ENCODE measurements at regions not wholly inside any gene's neighbourhood (a gene's known extent, or its start where the extent isn't known, plus 50 kb on each side); places are given as distances from the start of the nearest gene placed in this dataset.

- TF ChIP-seq CTCF (IDR thresholded peaks at IDR 0.05; ENCODE audit: low read depth, low read length, missing control alignments): no peak
- no peak overlapping the region for H3K4me3 ChIP-seq (replicated peaks; ENCODE audit: low read depth, low read length)
- DNase-seq (ENCODE audit: extremely low read depth, low read depth): no peak
Observed at GRCh38 chr3:44079916-44080315, 161.8 kb upstream of the TOPAZ1 start.

GRCh38 chr3:44080474-44081072 lies 161.1 kb upstream of the TOPAZ1 start:
- DNase-seq (ENCODE audit: extremely low read depth, low read depth): no peak
- TF ChIP-seq CTCF (IDR thresholded peaks at IDR 0.05; ENCODE audit: low read depth, low read length, missing control alignments): no peak
- no peak overlapping the region for H3K4me3 ChIP-seq (replicated peaks; ENCODE audit: low read depth, low read length)

- TF ChIP-seq CTCF (IDR thresholded peaks at IDR 0.05; ENCODE audit: low read depth, low read length, missing control alignments): no peak
- H3K4me3 ChIP-seq (replicated peaks; ENCODE audit: low read depth, low read length): no peak overlapping the region
- DNase-seq (ENCODE audit: extremely low read depth, low read depth): no peak
Observed at GRCh38 chr3:44090036-44090435, 151.7 kb upstream of the TOPAZ1 start.

- DNase-seq (ENCODE audit: extremely low read depth, low read depth): no peak
- no peak overlapping the region for H3K4me3 ChIP-seq (replicated peaks; ENCODE audit: low read depth, low read length)
- no peak for TF ChIP-seq CTCF (IDR thresholded peaks at IDR 0.05; ENCODE audit: low read depth, low read length, missing control alignments)
Observed at GRCh38 chr3:44092497-44092896, 149.2 kb upstream of the TOPAZ1 start.

GRCh38 chr3:44093531-44093930 lies 148.2 kb upstream of the TOPAZ1 start:
- H3K4me3 ChIP-seq (replicated peaks; ENCODE audit: low read depth, low read length): no peak overlapping the region
- TF ChIP-seq CTCF (IDR thresholded peaks at IDR 0.05; ENCODE audit: low read depth, low read length, missing control alignments): no peak
- DNase-seq (ENCODE audit: extremely low read depth, low read depth): no peak

- no peak for DNase-seq (ENCODE audit: extremely low read depth, low read depth)
- H3K4me3 ChIP-seq (replicated peaks; ENCODE audit: low read depth, low read length): no peak overlapping the region
- no peak for TF ChIP-seq CTCF (IDR thresholded peaks at IDR 0.05; ENCODE audit: low read depth, low read length, missing control alignments)
Observed at GRCh38 chr3:44098656-44099415, 142.8 kb upstream of the TOPAZ1 start.
